ENCODE measurements at regions not wholly inside any gene's neighbourhood (a gene's known extent, or its start where the extent isn't known, plus 50 kb on each side); places are given as distances from the start of the nearest gene placed in this dataset.

DNA sequence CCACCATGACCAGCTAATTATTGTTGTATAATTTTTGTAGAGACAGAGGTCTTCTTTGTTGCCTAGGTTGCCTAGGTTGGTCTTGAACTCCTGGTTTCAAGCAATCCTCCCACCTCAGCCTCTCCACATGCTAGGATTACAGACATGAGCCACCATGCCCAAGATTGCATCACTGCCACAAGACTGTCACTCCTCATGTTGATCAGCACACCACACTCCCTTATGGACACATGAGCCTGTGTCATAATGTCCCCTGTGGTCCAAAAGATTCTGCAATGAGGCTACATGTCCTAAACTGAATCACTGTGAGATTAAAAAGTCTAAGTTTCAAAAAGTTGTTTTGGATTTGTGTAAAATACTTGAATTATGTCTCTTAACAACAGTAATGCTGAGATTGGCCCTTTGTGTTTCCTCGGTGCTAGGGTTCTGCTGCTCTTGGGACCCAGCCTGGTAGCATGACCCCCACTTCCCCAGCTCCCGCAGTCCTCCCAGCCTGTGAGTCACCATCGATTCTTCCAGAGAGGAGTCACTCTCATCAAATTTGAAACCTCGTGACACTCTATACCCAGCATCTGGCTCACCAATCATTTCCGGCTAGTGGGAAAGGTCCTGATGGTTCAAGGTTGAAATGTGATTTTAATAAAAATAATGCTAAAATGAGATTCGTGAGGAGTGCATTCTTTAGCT lies 890.9 kb downstream of the VRK1 start:
- Histone ChIP-seq H3K9me3 (ENCODE audit: control insufficient read depth, low read depth, low read length) (no peaks in the 10 kb centered on the region), H3K36me3 (ENCODE audit: control insufficient read depth, insufficient read depth, low read length) (no peaks in the 10 kb centered on the region), H3K4me1 (ENCODE audit: control insufficient read depth, insufficient read depth, low read length) (no peaks in the 10 kb centered on the region), H3K27me3 (ENCODE audit: control insufficient read depth, insufficient read depth, low read length) (no peaks in the 10 kb centered on the region), H3K27ac (ENCODE audit: low read length) (no peak overlapping the region), H3K4me3 (ENCODE audit: low read length) (no peak overlapping the region)
- no peak for DNase-seq
- 80% methylated on average over 2 of the region's 6 CpGs for WGBS (ENCODE audit: insufficient coverage, low lambda C conversion rate)

DNA sequence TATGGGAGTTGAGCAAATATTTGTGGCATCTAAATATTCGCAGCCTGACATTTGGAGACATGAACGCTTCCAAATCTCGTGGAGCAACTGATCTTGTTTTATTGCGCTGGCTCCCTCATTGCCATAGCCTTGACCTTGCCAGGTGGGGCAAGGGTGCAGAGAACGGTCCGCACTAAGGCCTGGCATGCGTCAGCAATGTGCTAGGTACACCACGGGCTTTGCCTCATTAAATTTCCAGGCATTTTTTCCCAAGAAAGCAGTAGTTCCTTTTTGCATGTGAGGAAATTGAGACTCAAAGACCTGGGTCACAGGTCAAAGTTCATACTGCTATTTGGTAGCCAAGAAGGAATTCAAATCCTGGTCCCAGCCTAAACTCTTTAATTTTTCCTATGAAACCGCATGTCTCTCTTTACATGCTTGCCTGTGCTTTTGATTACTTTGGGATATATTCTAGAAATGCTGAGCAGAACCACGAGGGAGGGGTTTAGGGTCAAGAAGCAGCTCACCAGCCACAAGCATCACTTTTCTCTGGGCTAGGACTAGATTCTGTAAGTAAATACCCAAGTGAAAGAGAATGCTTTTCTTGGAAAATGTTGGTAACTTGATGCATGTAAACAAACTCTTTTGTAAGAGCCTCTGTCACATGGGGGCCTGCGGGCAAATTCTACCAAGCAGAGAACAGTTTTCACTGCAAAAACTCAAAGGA lies 891.6 kb downstream of the VRK1 start:
- no peaks in the 10 kb centered on the region for H3K36me3 ChIP-seq (ENCODE audit: control insufficient read depth, insufficient read depth, low read length)
- no CpG with 5 or more reads among the region's 11 CpGs for WGBS (ENCODE audit: insufficient coverage, low lambda C conversion rate)
- H3K4me3 ChIP-seq (ENCODE audit: low read length), result no peak overlapping the region
- no peaks in the 10 kb centered on the region for H3K9me3 ChIP-seq (ENCODE audit: control insufficient read depth, low read depth, low read length)
- no peaks in the 10 kb centered on the region for H3K4me1 ChIP-seq (ENCODE audit: control insufficient read depth, insufficient read depth, low read length)
- no peak overlapping the region for H3K27ac ChIP-seq (ENCODE audit: low read length)
- H3K27me3 ChIP-seq (ENCODE audit: control insufficient read depth, insufficient read depth, low read length), result no peaks in the 10 kb centered on the region
- no peak for DNase-seq

DNA sequence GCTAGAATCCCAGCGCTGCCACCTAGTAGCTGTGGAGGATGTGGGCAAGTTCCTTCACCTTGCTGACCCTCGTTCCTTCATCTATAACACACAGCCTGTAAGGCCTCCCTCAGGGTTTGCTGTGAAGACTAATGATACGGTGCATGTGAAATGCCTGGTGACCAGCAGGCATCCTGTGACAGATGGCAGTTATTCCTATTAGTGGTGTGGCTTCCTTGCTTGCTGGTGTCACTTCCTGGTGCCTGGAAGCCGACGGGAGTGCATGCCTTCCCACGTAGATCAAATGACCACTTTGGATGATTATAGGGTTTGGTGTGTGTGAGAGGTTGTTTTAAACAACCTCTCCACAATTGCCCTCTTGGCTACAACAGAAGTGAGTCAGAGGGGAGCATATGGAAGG lies 894.9 kb downstream of the VRK1 start:
- Histone ChIP-seq H3K27ac (ENCODE audit: low read length) (no peak overlapping the region), H3K4me1 (ENCODE audit: control insufficient read depth, insufficient read depth, low read length) (no peaks in the 10 kb centered on the region), H3K9me3 (ENCODE audit: control insufficient read depth, low read depth, low read length) (no peaks in the 10 kb centered on the region), H3K27me3 (ENCODE audit: control insufficient read depth, insufficient read depth, low read length) (no peaks in the 10 kb centered on the region), H3K4me3 (ENCODE audit: low read length) (no peak overlapping the region), H3K36me3 (ENCODE audit: control insufficient read depth, insufficient read depth, low read length) (no peaks in the 10 kb centered on the region)
- DNase-seq, result no peak
- no CpG with 5 or more reads among the region's 6 CpGs for WGBS (ENCODE audit: insufficient coverage, low lambda C conversion rate)

- H3K4me3 ChIP-seq (ENCODE audit: low read length), result no peak overlapping the region
- no peaks in the 10 kb centered on the region for H3K36me3 ChIP-seq (ENCODE audit: control insufficient read depth, insufficient read depth, low read length)
- no peaks in the 10 kb centered on the region for H3K4me1 ChIP-seq (ENCODE audit: control insufficient read depth, insufficient read depth, low read length)
- no peak overlapping the region for H3K27ac ChIP-seq (ENCODE audit: low read length)
- DNase-seq, result no peak
- WGBS (ENCODE audit: insufficient coverage, low lambda C conversion rate), result 80% methylated on average over 2 of the region's 5 CpGs
- H3K9me3 ChIP-seq (ENCODE audit: control insufficient read depth, low read depth, low read length), result no peaks in the 10 kb centered on the region
- no peaks in the 10 kb centered on the region for H3K27me3 ChIP-seq (ENCODE audit: control insufficient read depth, insufficient read depth, low read length)
Measured at GRCh38 chr14:97695456-97695981, 898.3 kb downstream of the VRK1 start.

GRCh38 chr14:97697772-97698171 lies 900.6 kb downstream of the VRK1 start:
- Histone ChIP-seq H3K27ac (ENCODE audit: low read length) (no peak overlapping the region), H3K4me1 (ENCODE audit: control insufficient read depth, insufficient read depth, low read length) (no peaks in the 10 kb centered on the region), H3K9me3 (ENCODE audit: control insufficient read depth, low read depth, low read length) (no peaks in the 10 kb centered on the region), H3K27me3 (ENCODE audit: control insufficient read depth, insufficient read depth, low read length) (no peaks in the 10 kb centered on the region), H3K36me3 (ENCODE audit: control insufficient read depth, insufficient read depth, low read length) (no peaks in the 10 kb centered on the region), H3K4me3 (ENCODE audit: low read length) (no peak overlapping the region)
- DNase-seq, result no peak
- WGBS (ENCODE audit: insufficient coverage, low lambda C conversion rate), result 60% methylated on average over 2 of the region's 2 CpGs

DNA sequence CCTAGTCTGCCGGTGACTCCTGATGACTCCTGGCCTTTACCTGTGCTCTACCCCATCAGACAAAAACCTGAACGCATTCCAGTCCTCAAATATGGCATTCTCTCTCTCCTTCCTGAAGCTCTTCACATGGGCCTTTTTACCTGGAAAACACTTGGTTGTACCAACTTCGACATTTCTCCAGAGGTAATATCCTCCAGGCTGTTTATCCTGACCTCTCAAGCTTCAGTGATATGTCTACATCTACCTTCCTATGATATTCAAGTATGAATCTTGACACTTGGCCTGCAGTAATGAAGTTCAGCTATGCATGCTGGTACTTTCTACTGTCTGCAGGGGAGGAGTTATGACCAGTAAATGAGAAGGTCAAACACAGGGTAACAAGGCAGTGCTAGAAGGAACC lies 901.8 kb downstream of the VRK1 start:
- H3K36me3 ChIP-seq (ENCODE audit: control insufficient read depth, insufficient read depth, low read length), result no peaks in the 10 kb centered on the region
- no peaks in the 10 kb centered on the region for H3K9me3 ChIP-seq (ENCODE audit: control insufficient read depth, low read depth, low read length)
- no peak overlapping the region for H3K4me3 ChIP-seq (ENCODE audit: low read length)
- no peak for DNase-seq
- H3K27me3 ChIP-seq (ENCODE audit: control insufficient read depth, insufficient read depth, low read length), result no peaks in the 10 kb centered on the region
- no peaks in the 10 kb centered on the region for H3K4me1 ChIP-seq (ENCODE audit: control insufficient read depth, insufficient read depth, low read length)
- no CpG with 5 or more reads among the region's 3 CpGs for WGBS (ENCODE audit: insufficient coverage, low lambda C conversion rate)
- H3K27ac ChIP-seq (ENCODE audit: low read length), result no peak overlapping the region

GRCh38 chr14:97703006-97703760 lies 906.0 kb downstream of the VRK1 start:
- Histone ChIP-seq H3K4me1 (ENCODE audit: control insufficient read depth, insufficient read depth, low read length) (no peaks in the 10 kb centered on the region), H3K4me3 (ENCODE audit: low read length) (no peak overlapping the region), H3K9me3 (ENCODE audit: control insufficient read depth, low read depth, low read length) (no peaks in the 10 kb centered on the region), H3K36me3 (ENCODE audit: control insufficient read depth, insufficient read depth, low read length) (no peaks in the 10 kb centered on the region), H3K27me3 (ENCODE audit: control insufficient read depth, insufficient read depth, low read length) (no peaks in the 10 kb centered on the region), H3K27ac (ENCODE audit: low read length) (no peak overlapping the region)
- WGBS (ENCODE audit: insufficient coverage, low lambda C conversion rate), result 100% methylated on average over 3 of the region's 12 CpGs
- DNase-seq, result no peak

- 100% methylated on average over 1 of the region's 1 CpG for WGBS (ENCODE audit: insufficient coverage, low lambda C conversion rate)
Measured at GRCh38 chr14:97704316-97704885, 907.2 kb downstream of the VRK1 start.

GRCh38 chr14:97705107-97705506 lies 907.9 kb downstream of the VRK1 start:
- H3K9me3 ChIP-seq (ENCODE audit: control insufficient read depth, low read depth, low read length), result no peaks in the 10 kb centered on the region
- no peak for DNase-seq
- no peak overlapping the region for H3K27ac ChIP-seq (ENCODE audit: low read length)
- WGBS (ENCODE audit: insufficient coverage, low lambda C conversion rate), result 100% methylated on average over 1 of the region's 2 CpGs
- H3K27me3 ChIP-seq (ENCODE audit: control insufficient read depth, insufficient read depth, low read length), result no peaks in the 10 kb centered on the region
- H3K4me3 ChIP-seq (ENCODE audit: low read length), result no peak overlapping the region
- no peaks in the 10 kb centered on the region for H3K36me3 ChIP-seq (ENCODE audit: control insufficient read depth, insufficient read depth, low read length)
- no peaks in the 10 kb centered on the region for H3K4me1 ChIP-seq (ENCODE audit: control insufficient read depth, insufficient read depth, low read length)

More at GRCh38 chr14:97704316-97704885, 907.2 kb downstream of the VRK1 start:
- no peaks in the 10 kb centered on the region for H3K36me3 ChIP-seq (ENCODE audit: control insufficient read depth, insufficient read depth, low read length)
- DNase-seq, result no peak
- no peak overlapping the region for H3K27ac ChIP-seq (ENCODE audit: low read length)
- H3K27me3 ChIP-seq (ENCODE audit: control insufficient read depth, insufficient read depth, low read length), result no peaks in the 10 kb centered on the region
- no peak overlapping the region for H3K4me3 ChIP-seq (ENCODE audit: low read length)
- no peaks in the 10 kb centered on the region for H3K9me3 ChIP-seq (ENCODE audit: control insufficient read depth, low read depth, low read length)
- H3K4me1 ChIP-seq (ENCODE audit: control insufficient read depth, insufficient read depth, low read length), result no peaks in the 10 kb centered on the region

GRCh38 chr14:97705976-97706375 lies 908.8 kb downstream of the VRK1 start:
- Histone ChIP-seq H3K27ac (ENCODE audit: low read length) (no peak overlapping the region), H3K36me3 (ENCODE audit: control insufficient read depth, insufficient read depth, low read length) (no peaks in the 10 kb centered on the region), H3K27me3 (ENCODE audit: control insufficient read depth, insufficient read depth, low read length) (no peaks in the 10 kb centered on the region), H3K9me3 (ENCODE audit: control insufficient read depth, low read depth, low read length) (no peaks in the 10 kb centered on the region), H3K4me1 (ENCODE audit: control insufficient read depth, insufficient read depth, low read length) (no peaks in the 10 kb centered on the region), H3K4me3 (ENCODE audit: low read length) (no peak overlapping the region)
- no CpG with 5 or more reads among the region's 2 CpGs for WGBS (ENCODE audit: insufficient coverage, low lambda C conversion rate)
- DNase-seq, result no peak
